ENCODE measurements at regions not wholly inside any gene's neighbourhood (a gene's known extent, or its start where the extent isn't known, plus 50 kb on each side); places are given as distances from the start of the nearest gene placed in this dataset.

DNA sequence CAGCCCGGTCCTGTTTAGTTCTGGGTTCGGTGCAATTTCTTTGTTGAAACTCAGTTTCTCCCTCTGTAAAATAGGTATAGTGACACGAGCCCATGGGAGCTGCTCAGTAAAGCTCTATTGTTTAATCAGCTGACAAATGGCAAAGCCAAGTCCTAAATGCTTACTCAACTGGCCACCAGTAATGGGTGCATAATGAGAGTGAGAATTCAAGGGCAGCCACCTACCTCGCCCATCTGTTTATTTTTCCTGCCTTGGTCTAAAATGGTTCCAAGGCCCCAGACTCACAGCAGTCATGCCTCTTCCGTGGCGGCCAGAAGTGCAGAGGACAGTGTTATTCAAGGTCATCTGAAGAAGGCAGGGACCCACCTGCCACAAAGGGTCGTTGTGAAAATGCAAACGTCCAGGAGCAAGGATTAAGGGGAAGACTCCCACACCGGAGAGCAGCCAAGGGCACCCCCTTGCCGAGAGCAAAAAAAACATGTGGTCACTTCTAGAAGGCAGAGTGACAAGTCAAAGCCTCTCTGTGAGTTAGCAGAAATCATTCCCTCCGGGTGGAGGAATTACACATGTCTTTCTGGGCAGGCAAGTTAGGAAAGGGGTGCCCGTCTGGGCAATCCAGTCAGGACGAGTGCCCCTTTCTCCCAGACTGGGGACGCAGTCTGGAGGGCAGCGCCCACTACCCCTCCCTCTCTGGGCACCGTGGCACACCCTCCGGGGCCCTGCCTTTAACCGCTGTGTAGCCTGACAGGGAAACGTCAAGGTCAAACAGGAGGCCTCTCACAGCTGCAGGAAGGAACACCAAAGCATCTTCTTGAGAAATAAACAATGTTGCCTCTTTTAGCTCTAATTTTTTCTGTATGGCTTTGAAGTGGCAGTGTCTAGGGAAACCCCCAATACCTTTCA lies 186.2 kb downstream of the FOXO1 start:
- no peak for DNase-seq (ENCODE audit: low spot score)

DNA sequence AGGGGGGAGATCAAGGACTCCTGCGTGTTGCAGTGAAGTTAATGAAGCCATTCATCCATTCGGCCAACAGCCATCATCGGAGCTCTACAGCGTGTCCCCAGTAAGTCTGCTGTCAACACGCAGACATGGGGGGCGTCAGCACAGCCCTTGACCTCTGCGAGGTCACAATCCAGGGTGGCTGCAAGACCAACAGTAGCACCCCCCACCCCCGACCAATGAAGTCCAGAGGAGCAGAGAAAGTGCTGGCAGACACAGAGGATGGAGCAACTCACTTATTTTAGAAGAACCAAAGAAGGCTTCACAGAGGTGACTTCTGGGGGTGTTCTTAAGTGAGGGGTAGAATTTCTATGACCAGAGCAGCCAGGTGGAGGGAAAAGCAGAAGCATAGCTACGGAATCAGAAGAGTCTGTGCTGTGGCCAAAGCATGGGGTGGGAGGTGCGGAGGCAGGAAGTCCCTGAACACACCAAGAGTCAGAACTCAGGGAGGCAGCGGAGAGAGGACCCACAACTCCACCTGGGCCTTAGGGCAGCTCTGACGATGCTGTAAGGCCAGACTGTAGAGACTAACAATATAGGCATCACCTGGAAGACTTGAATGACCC lies 185.4 kb downstream of the FOXO1 start:
- DNase-seq (ENCODE audit: low spot score), result no peak

DNA sequence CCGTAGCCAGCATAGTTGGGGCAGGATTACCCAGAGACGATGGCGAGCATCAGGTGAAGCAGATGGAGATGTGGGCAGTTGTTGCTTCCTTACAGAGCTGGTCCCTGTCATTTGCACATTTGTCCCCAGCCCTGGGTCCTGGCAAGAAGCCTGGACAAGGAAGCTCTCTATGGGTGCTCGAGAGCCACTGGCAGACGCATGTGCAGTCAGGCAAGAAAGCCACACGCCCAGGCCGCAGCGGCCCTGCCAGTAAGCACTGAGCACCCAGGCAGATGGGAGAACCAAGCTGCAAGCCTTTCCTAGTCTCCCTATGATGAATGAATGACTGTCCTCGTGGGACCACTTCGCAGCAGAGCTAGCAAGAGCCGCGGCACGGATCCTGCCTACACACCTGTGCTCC lies 182.8 kb downstream of the FOXO1 start:
- no peak for DNase-seq (ENCODE audit: low spot score)

DNA sequence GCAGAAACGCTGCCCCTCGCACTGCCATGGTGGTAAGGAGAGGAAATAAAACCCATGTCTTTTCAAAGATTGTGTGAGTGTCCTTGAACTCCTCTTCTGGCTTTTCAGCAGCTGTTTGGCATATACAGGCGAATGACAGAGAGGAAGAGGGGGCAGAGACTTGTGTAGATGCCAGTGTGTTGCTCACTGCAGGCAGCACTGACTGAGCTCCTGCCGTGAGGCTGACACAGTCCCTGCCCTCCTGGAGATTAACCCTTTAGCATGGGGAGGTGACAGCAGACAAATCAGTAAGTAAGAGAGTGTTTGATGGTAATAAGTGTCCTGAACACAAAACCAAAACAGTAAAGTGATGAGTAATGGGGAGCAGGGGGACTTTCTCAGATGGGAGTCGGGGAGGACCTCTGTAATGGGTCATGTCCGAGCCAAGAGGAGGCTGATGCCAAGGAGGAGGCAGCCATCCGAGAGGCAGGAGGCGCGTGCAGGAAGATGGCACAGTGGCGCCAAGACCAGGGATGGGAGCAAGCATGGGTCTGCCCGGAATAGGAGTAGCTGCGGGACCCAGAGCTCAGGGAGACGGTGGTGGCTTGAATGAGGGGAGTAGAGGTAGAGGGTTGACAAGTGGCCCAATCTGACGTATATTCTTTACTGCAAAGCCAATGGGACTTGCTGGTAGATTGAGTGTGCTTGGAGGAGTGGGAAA lies 182.2 kb downstream of the FOXO1 start:
- no peak for DNase-seq (ENCODE audit: low spot score)

DNA sequence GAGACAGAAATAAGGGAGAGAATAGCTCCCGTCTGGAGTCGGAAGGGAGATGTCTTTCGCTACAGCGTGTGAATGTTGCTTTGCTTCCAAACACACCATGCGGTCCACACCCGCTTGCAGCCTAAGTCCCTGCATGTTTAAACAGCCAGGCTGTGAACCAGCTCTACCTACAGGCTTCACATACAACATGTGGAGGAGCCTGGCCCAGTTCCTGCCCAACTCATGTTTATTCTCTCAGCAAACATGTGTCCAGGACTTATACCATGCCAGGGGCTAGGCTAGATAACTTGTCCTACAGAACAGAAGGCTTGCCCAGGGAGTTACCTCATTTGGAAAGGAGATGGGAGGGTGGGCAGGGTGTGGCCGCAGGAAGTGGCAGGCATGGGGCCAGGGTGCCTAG lies 181.5 kb downstream of the FOXO1 start:
- no peak for DNase-seq (ENCODE audit: low spot score)

DNA sequence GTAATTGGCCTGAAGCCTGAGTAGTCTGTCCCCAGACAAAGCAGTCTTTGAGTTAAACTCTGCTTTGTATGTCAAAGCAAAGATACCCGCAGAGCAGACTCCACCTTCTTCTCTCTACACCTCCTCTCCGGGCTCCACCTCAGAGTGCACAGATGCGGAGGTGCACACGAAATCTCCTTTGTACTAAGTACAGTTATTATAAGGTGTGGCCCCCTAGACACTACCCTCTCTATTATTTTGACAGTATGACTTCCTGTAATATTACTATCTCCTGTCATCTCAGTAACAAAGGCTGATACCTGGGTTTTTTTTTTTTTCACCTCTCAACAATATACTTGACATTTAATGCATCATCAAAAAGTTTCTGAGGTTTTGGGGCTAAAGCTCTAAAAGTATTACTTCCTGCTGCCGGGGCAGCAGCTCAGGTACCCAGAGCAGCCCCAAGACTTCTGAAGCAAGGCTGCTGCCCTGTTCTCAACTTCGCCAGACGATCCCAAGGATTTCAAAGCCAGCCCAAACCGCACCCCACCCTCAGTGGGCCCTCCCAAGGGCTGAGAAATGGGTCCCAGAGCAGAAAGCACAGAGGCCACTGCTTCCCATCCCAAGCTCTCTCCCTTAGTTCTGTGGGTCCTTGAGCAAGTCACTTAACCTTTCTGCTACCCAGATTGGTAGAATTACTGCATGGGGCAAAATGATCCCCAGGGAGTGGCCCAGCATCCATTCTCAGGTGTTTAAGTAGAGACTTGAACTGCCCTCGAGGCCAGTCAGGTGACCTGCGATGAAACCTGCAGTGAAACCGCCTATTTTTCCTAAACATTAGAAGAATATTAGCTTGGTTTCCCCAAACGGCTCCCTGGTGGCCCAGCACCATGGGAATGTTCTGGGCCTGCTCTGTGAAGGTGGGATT lies 180.6 kb downstream of the FOXO1 start:
- DNase-seq (ENCODE audit: low spot score), result no peak

DNA sequence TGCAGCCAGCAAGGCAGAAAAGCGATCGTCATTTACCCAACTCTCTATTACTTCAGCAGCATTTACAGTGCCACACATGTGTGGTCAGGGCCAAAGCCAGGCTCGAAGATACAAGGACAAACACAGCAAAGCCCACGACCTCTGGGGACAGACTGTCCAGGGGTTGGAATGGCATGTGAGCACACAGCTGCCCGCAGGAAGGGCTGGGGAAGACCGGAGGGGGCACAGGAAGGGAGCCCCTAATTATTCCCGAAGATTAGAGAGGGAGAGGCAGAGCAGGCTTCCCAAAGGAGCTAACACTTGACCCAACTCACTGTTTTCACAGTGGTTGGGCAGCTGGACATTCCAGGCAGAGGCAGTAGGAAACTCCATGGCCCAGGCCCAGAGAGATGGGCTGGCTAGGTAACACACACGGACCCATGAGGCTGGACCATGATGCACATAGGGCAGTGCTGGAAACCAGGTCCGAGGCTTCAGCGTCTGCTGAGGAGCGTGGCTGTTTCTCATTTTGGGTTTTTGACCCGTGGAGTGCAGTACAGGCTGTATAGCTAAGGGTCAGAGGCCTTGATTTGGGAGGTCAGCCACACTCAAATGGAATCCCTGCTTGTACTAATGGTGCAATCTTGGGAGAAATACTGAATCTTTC lies 179.8 kb downstream of the FOXO1 start:
- DNase-seq (ENCODE audit: low spot score), result no peak

DNA sequence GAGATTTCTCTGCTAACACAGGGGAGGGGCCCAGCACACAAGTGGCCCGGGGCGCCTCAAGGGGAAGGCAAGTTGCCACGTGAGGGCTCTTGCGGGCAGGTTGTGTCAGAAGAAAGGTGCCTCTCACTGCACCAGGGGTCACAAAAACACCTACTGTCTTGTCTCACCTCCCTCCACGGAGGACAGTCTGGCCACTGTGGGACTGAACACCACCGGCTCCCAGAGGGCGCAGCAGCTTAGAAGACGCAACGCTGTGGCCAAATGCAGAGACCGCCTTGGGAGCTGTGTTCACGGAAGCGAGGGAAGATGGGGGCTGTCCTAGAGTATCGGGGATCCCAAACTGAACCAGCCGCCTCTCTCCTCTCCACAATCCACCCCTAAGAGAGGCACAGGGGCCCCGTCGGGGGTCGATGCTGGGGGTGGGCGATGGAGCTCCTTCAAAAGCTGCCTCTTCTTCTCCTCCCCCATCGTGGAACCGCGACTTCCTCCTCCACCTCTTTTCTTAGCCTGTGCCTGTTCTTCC lies 177.5 kb downstream of the FOXO1 start:
- no peak for DNase-seq (ENCODE audit: low spot score)

DNA sequence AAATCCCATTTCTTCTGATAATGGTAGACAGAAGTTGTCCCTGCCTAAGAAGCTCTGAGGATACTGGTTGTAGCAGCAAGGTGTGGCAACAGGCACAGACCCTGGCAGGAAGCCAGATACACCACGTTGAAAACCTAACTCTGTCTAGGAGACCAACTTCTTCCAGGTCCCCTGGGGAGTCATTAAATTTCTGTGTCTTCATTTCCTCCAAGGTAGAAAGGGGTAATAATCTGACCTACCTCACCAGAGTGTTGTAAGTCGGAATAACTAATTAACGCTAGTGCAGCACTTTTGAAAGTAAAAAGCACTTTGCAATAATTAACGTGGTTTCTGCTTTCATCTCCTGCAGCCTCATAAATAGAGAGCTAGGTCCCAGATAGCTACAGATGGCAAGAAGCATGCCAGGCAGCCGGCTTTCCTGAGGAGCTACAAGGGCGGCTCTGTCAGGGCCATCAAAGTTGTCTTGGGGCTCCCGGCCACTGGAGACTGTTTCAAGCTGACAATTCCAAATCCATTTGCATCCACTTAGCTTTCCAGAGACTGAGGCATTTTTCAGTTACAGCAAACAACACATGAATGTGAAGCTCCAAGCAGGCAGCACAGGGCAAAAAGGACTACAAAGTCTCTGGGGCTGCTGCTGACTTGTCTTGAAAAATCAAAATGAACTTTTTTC lies 176.2 kb downstream of the FOXO1 start:
- DNase-seq (ENCODE audit: low spot score), result no peak

DNA sequence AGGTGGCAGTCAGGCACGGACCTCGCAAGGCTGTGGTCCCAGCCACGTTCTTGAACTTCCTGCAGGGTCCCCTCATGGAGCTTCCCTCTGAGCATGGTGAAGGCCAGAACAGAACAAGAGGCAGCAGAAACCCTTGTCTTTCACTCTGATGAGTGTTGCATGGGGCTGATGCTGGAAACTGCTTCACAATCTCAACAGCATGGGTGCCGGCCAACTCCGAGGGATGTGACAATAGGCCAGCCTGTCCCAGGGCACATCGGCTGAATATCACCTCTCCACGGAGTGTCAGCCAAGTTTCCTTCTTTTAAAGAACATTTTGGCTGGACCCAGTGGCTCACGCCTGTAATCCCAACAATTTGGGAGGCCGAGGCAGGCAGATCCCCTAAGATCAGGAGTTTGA lies 173.9 kb downstream of the FOXO1 start:
- no peak for DNase-seq (ENCODE audit: low spot score)

DNA sequence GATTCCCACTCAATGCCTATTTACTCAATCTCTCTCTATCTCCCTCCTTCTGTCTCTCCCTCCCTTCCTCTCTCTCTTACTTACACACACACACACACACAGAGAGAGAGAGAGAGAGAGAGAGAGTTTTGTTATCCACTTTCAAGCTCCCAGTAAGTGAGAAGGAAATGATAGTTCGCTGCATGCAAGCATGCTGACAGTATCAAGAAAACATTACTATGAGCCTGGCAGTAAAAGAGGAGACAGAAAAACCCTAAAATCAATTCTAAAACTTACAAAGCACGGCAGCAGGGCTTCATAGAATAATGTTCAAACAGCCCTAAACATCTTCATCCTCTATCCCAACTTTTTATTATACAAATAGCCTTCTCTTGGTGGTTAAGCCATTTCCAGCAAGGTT lies 171.9 kb downstream of the FOXO1 start:
- DNase-seq (ENCODE audit: low spot score), result no peak

DNA sequence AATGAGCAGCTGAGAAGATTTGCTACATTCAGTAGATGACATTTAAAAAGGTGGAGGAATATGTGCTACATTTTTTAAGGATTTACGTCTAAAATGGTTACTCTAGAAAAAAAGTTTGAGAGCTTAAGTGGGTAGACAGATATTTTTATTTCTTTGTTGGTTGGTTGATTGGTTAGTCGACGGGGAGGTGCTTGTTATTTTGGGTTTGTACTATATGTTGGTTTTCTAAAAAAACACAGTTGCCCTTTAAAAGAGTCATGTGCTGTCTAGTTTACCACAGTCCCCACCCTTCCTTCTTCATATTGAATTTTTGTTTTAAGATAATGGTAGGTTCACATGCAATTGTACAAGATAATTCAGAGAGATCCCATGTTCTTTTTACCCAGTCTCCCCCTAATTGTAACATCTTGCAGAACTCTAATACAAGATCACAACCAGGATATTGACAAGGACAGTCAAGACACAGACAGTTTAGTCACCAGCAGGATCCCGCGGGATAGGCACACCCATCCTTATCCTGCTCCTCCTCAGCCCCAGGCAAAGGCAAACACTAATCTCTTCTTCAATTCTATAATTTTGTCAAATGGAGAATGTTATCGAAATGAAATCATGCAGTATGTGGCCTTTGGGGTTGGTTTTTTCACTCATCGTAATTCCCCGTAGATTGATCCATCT lies 171.4 kb downstream of the FOXO1 start:
- no peak for DNase-seq (ENCODE audit: low spot score)

DNA sequence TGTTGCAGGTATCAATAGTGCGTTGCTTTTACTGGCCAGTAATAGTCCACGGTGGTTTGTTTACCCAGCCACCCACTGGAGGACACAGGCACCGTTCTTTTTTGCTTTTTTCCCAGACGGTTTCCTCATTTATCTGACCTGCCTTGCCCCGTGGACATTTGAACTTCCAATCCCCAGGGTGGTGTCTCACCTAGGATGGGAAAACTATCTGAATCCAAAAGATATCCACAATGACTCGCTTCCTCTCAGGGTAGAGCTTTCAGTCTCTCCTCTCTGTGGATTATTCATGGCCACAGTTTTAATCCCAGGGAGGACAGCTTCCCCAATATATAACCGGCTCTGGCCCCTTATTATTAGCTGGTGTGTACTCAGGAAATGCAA lies 170.8 kb downstream of the FOXO1 start:
- no peak for DNase-seq (ENCODE audit: low spot score)

DNA sequence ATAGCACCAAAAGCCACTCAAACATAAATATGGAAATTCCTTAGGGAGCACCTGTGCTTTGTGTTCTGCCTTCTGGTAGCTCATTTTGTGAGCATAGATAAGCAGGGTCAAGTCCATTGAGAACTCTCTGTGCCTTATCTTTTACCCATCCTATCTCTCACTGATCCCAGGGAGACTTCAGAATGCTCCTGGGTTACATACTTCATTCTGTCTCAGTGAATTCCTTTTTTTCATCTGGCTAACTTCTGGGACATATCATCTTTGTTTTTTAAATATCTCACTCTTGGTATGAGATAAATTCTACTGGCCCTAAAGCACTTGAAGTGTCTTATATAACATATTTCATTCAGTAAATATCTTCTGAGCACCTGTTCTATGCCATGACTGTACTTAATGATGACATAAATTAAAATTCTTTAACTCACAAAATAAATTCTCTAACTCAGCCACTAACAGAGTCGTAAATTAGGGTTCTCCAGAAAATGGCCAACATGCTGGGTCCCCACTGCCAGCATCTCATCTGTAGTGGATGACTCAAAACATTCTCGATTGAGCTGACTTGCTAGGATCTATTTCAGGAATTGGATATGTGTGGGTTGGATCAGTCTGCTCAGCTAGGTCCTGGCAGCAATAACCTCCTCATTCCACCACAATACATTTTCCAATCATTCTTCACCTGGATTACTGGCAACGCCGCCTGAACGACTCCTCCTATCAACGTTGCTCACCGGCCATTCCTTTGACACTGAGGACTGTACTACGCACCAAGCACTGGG lies 170.2 kb downstream of the FOXO1 start:
- no peak for DNase-seq (ENCODE audit: low spot score)

DNA sequence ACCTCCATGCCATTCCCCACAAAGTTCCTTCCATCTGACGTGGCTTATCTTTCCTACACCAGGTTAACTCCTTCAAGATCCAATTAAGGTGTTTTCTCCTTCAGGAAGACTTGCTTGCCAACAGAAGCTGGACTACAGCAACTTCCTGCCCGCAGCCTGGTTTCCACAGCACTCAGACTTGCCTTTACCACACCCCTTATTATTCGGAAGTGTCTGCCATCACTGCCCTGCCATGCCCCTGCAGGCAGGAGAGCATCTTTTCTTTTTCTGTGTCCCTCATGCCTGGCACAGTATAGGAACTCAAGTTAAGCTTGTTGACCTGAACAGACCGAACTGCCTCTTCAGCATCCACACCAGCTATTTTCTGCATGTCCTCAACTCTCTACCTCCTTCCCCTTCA lies 168.0 kb downstream of the FOXO1 start:
- no peak for DNase-seq (ENCODE audit: low spot score)

DNA sequence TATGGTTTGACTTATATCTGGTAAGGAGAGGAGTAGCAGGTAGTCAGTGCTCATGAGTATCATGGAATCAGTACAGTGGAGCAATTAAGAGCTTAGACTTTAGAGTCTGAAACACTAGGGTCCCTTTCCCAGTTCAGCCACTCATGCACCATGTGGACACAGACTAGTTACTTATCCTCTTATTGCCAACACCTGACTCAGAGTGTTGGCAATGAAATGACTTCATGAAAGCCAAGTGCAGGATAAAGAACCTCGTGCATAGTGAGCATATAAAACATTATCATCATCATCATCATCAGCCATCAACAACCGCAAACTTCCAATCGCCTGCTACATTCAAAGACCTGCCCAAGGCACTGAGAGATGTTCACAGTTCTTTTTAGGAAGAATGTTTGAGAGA lies 164.2 kb downstream of the FOXO1 start:
- DNase-seq (ENCODE audit: low spot score), result no peak

DNA sequence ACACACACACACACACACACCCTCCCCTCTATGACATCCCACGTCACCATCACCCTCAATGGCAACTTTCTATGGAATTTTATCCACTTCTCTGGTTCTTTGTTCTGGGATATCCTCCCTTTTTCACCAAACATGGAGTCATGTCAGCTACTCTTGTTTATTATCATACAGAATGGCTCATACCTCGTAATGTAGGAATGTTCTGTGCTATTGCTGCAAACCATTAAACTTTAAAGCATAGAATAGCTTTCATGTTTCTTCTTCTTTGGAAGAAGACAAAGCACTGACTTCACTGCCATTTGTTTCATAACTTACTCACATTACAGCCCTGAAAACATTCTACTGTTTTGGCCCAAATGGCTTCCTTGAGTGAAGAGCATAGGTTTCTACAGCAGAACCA lies 163.4 kb downstream of the FOXO1 start:
- DNase-seq (ENCODE audit: low spot score), result no peak

DNA sequence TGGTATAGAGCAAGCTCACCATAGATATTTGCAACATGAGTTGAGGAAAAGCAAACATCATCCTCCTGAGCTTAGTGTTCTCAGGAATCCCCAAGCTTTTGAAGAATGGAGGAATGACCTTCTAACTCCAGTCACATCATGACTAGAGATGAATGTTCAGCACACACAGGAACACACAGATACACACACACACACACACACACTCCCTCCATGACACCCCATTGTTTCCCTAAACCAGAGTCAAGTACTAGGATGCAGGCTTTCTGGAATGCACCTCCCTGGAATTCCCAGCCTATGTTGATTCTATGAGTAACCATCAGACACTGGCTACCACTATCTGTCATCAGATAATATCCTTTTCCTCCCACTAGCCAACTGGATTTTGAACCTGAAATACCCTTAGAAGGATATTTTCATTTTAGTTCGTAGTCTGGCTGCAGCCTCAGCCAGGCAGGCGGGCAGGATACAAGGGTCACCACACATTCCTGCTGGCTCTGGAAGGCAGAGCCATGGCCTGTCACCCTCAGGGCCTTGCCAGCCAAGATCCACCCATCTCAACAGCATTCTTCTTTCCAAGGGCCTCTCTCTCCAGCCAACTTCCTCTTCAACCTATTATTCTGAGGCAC lies 162.4 kb downstream of the FOXO1 start:
- no peak for DNase-seq (ENCODE audit: low spot score)

DNA sequence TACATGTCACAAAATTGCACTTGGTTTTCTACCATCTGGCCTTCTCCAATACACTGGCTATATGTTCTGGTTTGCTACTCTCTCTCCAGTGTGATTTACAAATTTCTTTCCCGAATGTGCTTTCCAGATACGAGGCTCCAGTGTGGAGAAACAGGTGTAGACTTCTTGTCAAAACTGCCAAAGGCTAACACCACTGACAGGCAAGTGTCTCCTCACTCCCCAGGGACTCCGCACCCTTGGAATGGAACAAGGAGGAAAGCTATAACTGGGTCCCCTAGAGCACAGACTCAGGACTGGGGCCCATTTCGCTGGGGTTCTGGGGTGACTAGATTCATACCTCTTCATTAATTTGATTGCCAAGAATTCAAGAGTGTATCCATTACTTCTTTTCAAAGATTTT lies 161.8 kb downstream of the FOXO1 start:
- DNase-seq (ENCODE audit: low spot score), result no peak
